ENCODE measurements at regions not wholly inside any gene's neighbourhood (a gene's known extent, or its start where the extent isn't known, plus 50 kb on each side); places are given as distances from the start of the nearest gene placed in this dataset.

DNA sequence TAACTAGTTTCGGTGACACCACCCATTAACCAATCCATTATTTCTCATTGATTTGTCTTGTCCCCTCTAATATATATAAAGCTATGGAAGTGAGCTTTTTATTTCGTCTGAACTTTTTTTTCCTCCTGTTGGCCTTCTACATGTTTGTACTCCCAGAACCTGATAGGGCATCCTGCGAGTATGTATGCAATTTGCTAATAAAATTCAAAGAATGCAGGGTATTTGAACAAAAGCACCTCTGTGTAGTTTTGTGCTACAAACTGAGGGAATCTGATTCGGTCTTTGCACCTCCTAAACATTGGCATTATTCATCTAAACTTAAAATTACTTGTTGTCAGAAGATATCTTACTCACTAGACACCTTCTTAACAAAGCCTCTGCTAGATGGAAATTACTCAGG lies 242.9 kb upstream of the TMEFF2 start:
- H3K9me3 Mint-ChIP-seq, result no peaks in the 10 kb centered on the region
- DNase-seq (ENCODE audit: low spot score) (no peak), ATAC-seq (no peak)
- CTCF ChIA-PET, result no interaction called here
- no peak overlapping the region for H3K4me3 Mint-ChIP-seq
- no peaks in the 10 kb centered on the region for H3K27me3 Mint-ChIP-seq (ENCODE audit: low read depth)
- peaks cover 6% of the 10 kb centered on the region for H3K4me1 Mint-ChIP-seq
- no peaks in the 10 kb centered on the region for H3K36me3 Mint-ChIP-seq
- TF ChIP-seq ZNF416 (CRISPR knock-in tag; IDR thresholded peaks at IDR 0.05) (no peak), CREB1 (CRISPR knock-in tag; IDR thresholded peaks at IDR 0.05) (no peak), ATF1 (CRISPR knock-in tag; IDR thresholded peaks at IDR 0.05) (no peak)
- TF ChIP-seq, protein P1, sequence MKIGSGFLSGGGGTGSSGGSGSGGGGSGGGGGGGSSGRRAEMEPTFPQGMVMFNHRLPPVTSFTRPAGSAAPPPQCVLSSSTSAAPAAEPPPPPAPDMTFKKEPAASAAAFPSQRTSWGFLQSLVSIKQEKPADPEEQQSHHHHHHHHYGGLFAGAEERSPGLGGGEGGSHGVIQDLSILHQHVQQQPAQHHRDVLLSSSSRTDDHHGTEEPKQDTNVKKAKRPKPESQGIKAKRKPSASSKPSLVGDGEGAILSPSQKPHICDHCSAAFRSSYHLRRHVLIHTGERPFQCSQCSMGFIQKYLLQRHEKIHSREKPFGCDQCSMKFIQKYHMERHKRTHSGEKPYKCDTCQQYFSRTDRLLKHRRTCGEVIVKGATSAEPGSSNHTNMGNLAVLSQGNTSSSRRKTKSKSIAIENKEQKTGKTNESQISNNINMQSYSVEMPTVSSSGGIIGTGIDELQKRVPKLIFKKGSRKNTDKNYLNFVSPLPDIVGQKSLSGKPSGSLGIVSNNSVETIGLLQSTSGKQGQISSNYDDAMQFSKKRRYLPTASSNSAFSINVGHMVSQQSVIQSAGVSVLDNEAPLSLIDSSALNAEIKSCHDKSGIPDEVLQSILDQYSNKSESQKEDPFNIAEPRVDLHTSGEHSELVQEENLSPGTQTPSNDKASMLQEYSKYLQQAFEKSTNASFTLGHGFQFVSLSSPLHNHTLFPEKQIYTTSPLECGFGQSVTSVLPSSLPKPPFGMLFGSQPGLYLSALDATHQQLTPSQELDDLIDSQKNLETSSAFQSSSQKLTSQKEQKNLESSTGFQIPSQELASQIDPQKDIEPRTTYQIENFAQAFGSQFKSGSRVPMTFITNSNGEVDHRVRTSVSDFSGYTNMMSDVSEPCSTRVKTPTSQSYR (CRISPR knock-in tag; IDR thresholded peaks at IDR 0.05), result no peak
- H3K27ac Mint-ChIP-seq, result no peak overlapping the region
- POLR2A ChIA-PET, result no interaction called here

DNA sequence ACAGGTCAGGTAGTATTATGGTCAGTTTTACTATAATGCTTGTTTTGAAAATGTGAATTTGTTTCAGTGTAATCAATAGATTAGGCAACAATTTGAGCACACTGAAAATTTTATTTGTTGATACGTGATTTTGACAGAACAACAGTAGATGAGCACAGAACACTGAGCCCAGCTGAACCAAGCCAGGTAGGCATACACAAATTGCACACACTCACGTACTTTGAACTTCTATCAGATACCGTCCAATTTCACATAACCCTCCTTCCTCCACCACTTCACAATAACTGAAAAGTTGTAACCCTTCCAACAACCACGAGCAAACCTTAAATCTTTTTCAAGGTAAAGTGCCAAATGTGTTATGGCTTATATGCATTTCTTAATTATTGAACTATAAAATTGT lies 229.5 kb upstream of the TMEFF2 start:
- ChIA-PET POLR2A (no interaction called here), CTCF (no interaction called here)
- no peak overlapping the region for H3K27ac Mint-ChIP-seq
- H3K36me3 Mint-ChIP-seq, result no peaks in the 10 kb centered on the region
- TF ChIP-seq ZNF423 (CRISPR knock-in tag; IDR thresholded peaks at IDR 0.05), result no peak
- TF ChIP-seq, protein P2, sequence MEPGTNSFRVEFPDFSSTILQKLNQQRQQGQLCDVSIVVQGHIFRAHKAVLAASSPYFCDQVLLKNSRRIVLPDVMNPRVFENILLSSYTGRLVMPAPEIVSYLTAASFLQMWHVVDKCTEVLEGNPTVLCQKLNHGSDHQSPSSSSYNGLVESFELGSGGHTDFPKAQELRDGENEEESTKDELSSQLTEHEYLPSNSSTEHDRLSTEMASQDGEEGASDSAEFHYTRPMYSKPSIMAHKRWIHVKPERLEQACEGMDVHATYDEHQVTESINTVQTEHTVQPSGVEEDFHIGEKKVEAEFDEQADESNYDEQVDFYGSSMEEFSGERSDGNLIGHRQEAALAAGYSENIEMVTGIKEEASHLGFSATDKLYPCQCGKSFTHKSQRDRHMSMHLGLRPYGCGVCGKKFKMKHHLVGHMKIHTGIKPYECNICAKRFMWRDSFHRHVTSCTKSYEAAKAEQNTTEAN (CRISPR knock-in tag; IDR thresholded peaks at IDR 0.05), result no peak
- TF ChIP-seq, protein P3, sequence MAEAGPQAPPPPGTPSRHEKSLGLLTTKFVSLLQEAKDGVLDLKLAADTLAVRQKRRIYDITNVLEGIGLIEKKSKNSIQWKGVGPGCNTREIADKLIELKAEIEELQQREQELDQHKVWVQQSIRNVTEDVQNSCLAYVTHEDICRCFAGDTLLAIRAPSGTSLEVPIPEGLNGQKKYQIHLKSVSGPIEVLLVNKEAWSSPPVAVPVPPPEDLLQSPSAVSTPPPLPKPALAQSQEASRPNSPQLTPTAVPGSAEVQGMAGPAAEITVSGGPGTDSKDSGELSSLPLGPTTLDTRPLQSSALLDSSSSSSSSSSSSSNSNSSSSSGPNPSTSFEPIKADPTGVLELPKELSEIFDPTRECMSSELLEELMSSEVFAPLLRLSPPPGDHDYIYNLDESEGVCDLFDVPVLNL (CRISPR knock-in tag; IDR thresholded peaks at IDR 0.05; ENCODE audit: borderline replicate concordance, low read depth), result no peak
- no peak for TF ChIP-seq ZNF671 (CRISPR knock-in tag; IDR thresholded peaks at IDR 0.05)
- no peaks in the 10 kb centered on the region for H3K4me1 Mint-ChIP-seq
- H3K9me3 Mint-ChIP-seq, result 0 out of 2 replicates have a peak, but pooled peaks cover 6% of the 10 kb centered on the region
- DNase-seq (ENCODE audit: low spot score), result no peak
- H3K27me3 Mint-ChIP-seq (ENCODE audit: low read depth), result no peaks in the 10 kb centered on the region
- no peak for ATAC-seq
- no peak overlapping the region for H3K4me3 Mint-ChIP-seq

DNA sequence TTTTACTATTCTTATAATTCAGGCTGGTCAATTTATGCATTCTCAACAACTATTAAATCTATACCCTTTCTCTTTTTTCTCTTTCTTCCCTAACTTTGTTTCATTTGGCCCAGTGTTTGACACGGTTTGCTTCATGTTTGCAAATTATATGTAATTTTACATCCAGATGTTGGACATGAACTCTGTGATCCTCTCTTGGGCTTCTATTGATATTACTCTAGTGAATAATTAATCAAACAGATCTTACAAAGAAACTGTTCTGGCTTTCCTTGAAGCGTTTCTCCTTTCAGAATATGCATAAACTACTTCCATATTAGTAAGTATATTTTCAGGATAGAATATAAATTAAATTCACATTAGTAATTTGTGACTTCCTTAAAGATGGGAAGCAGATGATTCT lies 225.1 kb upstream of the TMEFF2 start:
- TF ChIP-seq, protein P4, sequence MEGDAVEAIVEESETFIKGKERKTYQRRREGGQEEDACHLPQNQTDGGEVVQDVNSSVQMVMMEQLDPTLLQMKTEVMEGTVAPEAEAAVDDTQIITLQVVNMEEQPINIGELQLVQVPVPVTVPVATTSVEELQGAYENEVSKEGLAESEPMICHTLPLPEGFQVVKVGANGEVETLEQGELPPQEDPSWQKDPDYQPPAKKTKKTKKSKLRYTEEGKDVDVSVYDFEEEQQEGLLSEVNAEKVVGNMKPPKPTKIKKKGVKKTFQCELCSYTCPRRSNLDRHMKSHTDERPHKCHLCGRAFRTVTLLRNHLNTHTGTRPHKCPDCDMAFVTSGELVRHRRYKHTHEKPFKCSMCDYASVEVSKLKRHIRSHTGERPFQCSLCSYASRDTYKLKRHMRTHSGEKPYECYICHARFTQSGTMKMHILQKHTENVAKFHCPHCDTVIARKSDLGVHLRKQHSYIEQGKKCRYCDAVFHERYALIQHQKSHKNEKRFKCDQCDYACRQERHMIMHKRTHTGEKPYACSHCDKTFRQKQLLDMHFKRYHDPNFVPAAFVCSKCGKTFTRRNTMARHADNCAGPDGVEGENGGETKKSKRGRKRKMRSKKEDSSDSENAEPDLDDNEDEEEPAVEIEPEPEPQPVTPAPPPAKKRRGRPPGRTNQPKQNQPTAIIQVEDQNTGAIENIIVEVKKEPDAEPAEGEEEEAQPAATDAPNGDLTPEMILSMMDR (IDR thresholded peaks at IDR 0.05), result no peak
- TF ChIP-seq, protein P5, sequence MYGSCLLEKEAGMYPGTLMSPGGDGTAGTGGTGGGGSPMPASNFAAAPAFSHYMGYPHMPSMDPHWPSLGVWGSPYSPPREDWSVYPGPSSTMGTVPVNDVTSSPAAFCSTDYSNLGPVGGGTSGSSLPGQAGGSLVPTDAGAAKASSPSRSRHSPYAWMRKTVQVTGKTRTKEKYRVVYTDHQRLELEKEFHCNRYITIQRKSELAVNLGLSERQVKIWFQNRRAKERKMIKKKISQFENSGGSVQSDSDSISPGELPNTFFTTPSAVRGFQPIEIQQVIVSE (CRISPR knock-in tag; IDR thresholded peaks at IDR 0.05; ENCODE audit: borderline replicate concordance), result no peak
- no peaks in the 10 kb centered on the region for H3K36me3 Mint-ChIP-seq
- H3K27ac Mint-ChIP-seq, result no peak overlapping the region
- ChIA-PET POLR2A (no interaction called here), CTCF (no interaction called here)
- 0 out of 2 replicates have a peak, but pooled peaks cover 6% of the 10 kb centered on the region for H3K9me3 Mint-ChIP-seq
- no peak for DNase-seq (ENCODE audit: low spot score)
- no peak for ATAC-seq
- H3K4me1 Mint-ChIP-seq, result no peaks in the 10 kb centered on the region
- H3K4me3 Mint-ChIP-seq, result no peak overlapping the region
- no peaks in the 10 kb centered on the region for H3K27me3 Mint-ChIP-seq (ENCODE audit: low read depth)

DNA sequence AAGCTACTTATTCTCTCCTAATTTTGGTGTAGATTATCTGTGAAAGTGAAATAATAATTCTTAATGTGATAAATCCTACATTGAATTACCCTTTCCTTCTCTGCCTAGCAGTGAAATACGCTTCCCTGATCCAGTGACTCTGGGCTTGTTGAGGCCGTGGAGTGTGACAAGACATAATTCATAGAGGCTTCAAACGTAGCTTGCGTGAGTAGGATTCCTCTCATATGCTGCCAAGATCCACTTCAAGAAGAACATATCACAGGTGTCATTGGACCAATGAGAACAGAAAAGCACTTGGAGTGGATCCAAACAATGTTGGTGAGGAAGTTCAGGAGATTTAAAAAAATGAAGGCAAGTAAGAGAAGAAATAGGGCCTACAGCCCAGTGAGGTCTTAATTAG lies 221.3 kb upstream of the TMEFF2 start:
- no peaks in the 10 kb centered on the region for H3K4me1 Mint-ChIP-seq
- H3K4me3 Mint-ChIP-seq, result no peak overlapping the region
- ChIA-PET POLR2A (no interaction called here), CTCF (no interaction called here)
- no peak for ATAC-seq
- H3K27ac Mint-ChIP-seq, result no peak overlapping the region
- no peak for DNase-seq (ENCODE audit: low spot score)
- H3K9me3 Mint-ChIP-seq, result 0 out of 2 replicates have a peak, but pooled peaks cover 6% of the 10 kb centered on the region
- no peaks in the 10 kb centered on the region for H3K36me3 Mint-ChIP-seq
- H3K27me3 Mint-ChIP-seq (ENCODE audit: low read depth), result no peaks in the 10 kb centered on the region
- TF ChIP-seq NR3C1 (CRISPR knock-in tag; conservative IDR thresholded peaks at IDR 0.05; ENCODE audit: low read depth) (no peak), SP1 (CRISPR knock-in tag; conservative IDR thresholded peaks at IDR 0.05) (no peak), PRRX2 (CRISPR knock-in tag; IDR thresholded peaks at IDR 0.05) (no peak), SMAD3 (CRISPR knock-in tag; IDR thresholded peaks at IDR 0.05; ENCODE audit: borderline replicate concordance) (no peak), ZNF121 (CRISPR knock-in tag; IDR thresholded peaks at IDR 0.05) (no peak), ZNF263 (CRISPR knock-in tag; IDR thresholded peaks at IDR 0.05; ENCODE audit: low read depth) (no peak), GTF2I (CRISPR knock-in tag; conservative IDR thresholded peaks at IDR 0.05) (no peak), OVOL2 (CRISPR knock-in tag; IDR thresholded peaks at IDR 0.05; ENCODE audit: borderline replicate concordance) (no peak), SMAD4 (CRISPR knock-in tag; IDR thresholded peaks at IDR 0.05) (no peak), MXD4 (CRISPR knock-in tag; IDR thresholded peaks at IDR 0.05; ENCODE audit: borderline replicate concordance) (no peak)
- TF ChIP-seq, protein P6, sequence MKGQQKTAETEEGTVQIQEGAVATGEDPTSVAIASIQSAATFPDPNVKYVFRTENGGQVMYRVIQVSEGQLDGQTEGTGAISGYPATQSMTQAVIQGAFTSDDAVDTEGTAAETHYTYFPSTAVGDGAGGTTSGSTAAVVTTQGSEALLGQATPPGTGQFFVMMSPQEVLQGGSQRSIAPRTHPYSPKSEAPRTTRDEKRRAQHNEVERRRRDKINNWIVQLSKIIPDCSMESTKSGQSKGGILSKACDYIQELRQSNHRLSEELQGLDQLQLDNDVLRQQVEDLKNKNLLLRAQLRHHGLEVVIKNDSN (CRISPR knock-in tag; IDR thresholded peaks at IDR 0.05), result no peak
- TF ChIP-seq, protein P7, sequence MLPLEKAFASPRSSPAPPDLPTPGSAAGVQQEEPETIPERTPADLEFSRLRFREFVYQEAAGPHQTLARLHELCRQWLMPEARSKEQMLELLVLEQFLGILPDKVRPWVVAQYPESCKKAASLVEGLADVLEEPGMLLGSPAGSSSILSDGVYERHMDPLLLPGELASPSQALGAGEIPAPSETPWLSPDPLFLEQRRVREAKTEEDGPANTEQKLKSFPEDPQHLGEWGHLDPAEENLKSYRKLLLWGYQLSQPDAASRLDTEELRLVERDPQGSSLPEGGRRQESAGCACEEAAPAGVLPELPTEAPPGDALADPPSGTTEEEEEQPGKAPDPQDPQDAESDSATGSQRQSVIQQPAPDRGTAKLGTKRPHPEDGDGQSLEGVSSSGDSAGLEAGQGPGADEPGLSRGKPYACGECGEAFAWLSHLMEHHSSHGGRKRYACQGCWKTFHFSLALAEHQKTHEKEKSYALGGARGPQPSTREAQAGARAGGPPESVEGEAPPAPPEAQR (CRISPR knock-in tag; IDR thresholded peaks at IDR 0.05), result no peak

All from WTC11 (cell line).